Hindlimb muscle (tissue), 1 donor: ENCODE measurements at regions not wholly inside any gene's neighbourhood (a gene's known extent, or its start where the extent isn't known, plus 50 kb on each side); places are given as distances from the start of the nearest gene placed in this dataset.
A peak's percentile ranks its signal among the peaks of the same experiment; 100 is the strongest.

Experiments
- DNase-seq: peaks from one replicate; pipeline ENCODE4 v3.0.0-alpha.2; 2013

- DNase-seq: no peak
Observed at GRCh38 chr5:92471861-92472260, 1088.7 kb upstream of the ARRDC3 start.

GRCh38 chr5:92470770-92471169, 1087.7 kb upstream of the ARRDC3 start:
- no peak for DNase-seq

GRCh38 chr5:92468295-92468694, 1085.2 kb upstream of the ARRDC3 start:
- DNase-seq: no peak

GRCh38 chr5:92467695-92468094, 1084.6 kb upstream of the ARRDC3 start:
- no peak for DNase-seq

- no peak for DNase-seq
Observed at GRCh38 chr5:92460505-92460904, 1077.4 kb upstream of the ARRDC3 start.

GRCh38 chr5:92459654-92460053, 1076.5 kb upstream of the ARRDC3 start:
- no peak for DNase-seq

GRCh38 chr5:92455011-92455410, 1071.9 kb upstream of the ARRDC3 start:
- DNase-seq: no peak

- no peak for DNase-seq
Observed at GRCh38 chr5:92444888-92445287, 1061.8 kb upstream of the ARRDC3 start.

- no peak for DNase-seq
Observed at GRCh38 chr5:92435781-92436180, 1052.7 kb upstream of the ARRDC3 start.

- no peak for DNase-seq
Observed at GRCh38 chr5:92429646-92430045, 1046.5 kb upstream of the ARRDC3 start.

- no peak for DNase-seq
Observed at GRCh38 chr5:92428415-92428814, 1045.3 kb upstream of the ARRDC3 start.

GRCh38 chr5:92424785-92425426, 1041.8 kb upstream of the ARRDC3 start:
- no peak for DNase-seq

GRCh38 chr5:92421942-92422341, 1038.8 kb upstream of the ARRDC3 start:
- DNase-seq: no peak

- DNase-seq: no peak
Observed at GRCh38 chr5:92421196-92421595, 1038.1 kb upstream of the ARRDC3 start.

GRCh38 chr5:92419261-92419660, 1036.1 kb upstream of the ARRDC3 start:
- no peak for DNase-seq

GRCh38 chr5:92418341-92418740, 1035.2 kb upstream of the ARRDC3 start:
- no peak for DNase-seq

GRCh38 chr5:92409134-92409533, 1026.0 kb upstream of the ARRDC3 start:
- DNase-seq: no peak

- no peak for DNase-seq
Observed at GRCh38 chr5:92402956-92403702, 1020.0 kb upstream of the ARRDC3 start.

GRCh38 chr5:92402045-92402444, 1018.9 kb upstream of the ARRDC3 start:
- no peak for DNase-seq

- DNase-seq: peak; percentile 39
Observed at GRCh38 chr5:92401492-92401891, 1018.4 kb upstream of the ARRDC3 start.

GRCh38 chr5:92394936-92395335, 1011.8 kb upstream of the ARRDC3 start:
- no peak for DNase-seq

GRCh38 chr5:92390657-92391056, 1007.5 kb upstream of the ARRDC3 start:
- DNase-seq: no peak

- no peak for DNase-seq
Observed at GRCh38 chr5:92380069-92380770, 997.1 kb upstream of the ARRDC3 start.
